Kidney (tissue), 13 donors: ENCODE measurements at regions not wholly inside any gene's neighbourhood (a gene's known extent, or its start where the extent isn't known, plus 50 kb on each side); places are given as distances from the start of the nearest gene placed in this dataset.
"Not testable (repeated sequence)": the region's sequence is repeated elsewhere in the genome, so short reads cannot be mapped to it uniquely, and the experiment has no call there.

Experiments
- DNase-seq, 5 donors: peaks; one replicate each; pipeline ENCODE4 v3.0.0-alpha.2; 2013 to 2020
- FAIRE-seq: peaks from 2 replicates; lab custom pipeline; 2012; peaks lifted over from hg19 to GRCh38; lab: Jason Lieb, UNC
- H3K27ac ChIP-seq, 2 donors: one replicate each; pipeline ENCODE4 v1.7.0; 2013; ENCODE audit warnings: low read depth in 2 of 2, low read length in 2 of 2, inconsistent platforms in 1 of 2
- H3K27me3 ChIP-seq: one replicate; pipeline ENCODE4 v1.7.1; 2013; ENCODE audit warnings: low read length, inconsistent platforms; ENCODE audit not compliant: control insufficient read depth, insufficient read depth
- H3K36me3 ChIP-seq, 3 donors: one replicate each; pipeline versions ENCODE4 v1.7.0 to v1.7.1; 2013; ENCODE audit warnings: low read length in 3 of 3, control low read depth in 1 of 3, inconsistent platforms in 1 of 3; ENCODE audit not compliant: insufficient read depth in 3 of 3, control insufficient read depth in 2 of 3
- H3K4me1 ChIP-seq, 3 donors: one replicate each; pipeline versions ENCODE4 v1.7.0 to v1.7.1; 2013; ENCODE audit warnings: low read length in 3 of 3, inconsistent platforms in 1 of 3, low read depth in 1 of 3; ENCODE audit not compliant: control insufficient read depth in 2 of 3, insufficient read depth in 2 of 3
- H3K4me3 ChIP-seq, 3 donors: one replicate each; pipeline versions ENCODE4 v1.7.0 to v1.8.1; 2013; ENCODE audit warnings: low read length in 3 of 3, control low read depth in 1 of 3, inconsistent platforms in 1 of 3
- H3K9ac ChIP-seq, 3 donors: one replicate each; pipeline versions ENCODE4 v1.7.0 to v1.7.1; 2013; ENCODE audit warnings: low read length in 3 of 3, control low read depth in 1 of 3, inconsistent platforms in 1 of 3
- H3K9me3 ChIP-seq, 3 donors: one replicate each; pipeline versions ENCODE4 v1.7.0 to v1.7.1; 2013; ENCODE audit warnings: low read length in 3 of 3, control low read depth in 1 of 3, inconsistent platforms in 1 of 3; ENCODE audit not compliant: control insufficient read depth in 2 of 3, insufficient read depth in 1 of 3
- intact Hi-C: fragments of 100-400 bp; cut with DNase I; formaldehyde crosslinking; loops from one replicate; pipeline ENCODE4 v1.11.1; 2022
- TF ChIP-seq, protein P1 (sequence below): IDR thresholded peaks from 3 replicates; pipeline ENCODE4 v1.5.1; 2012; ENCODE audit warnings: mild to moderate bottlenecking, moderate library complexity, borderline replicate concordance; ENCODE audit not compliant: insufficient read depth; ENCODE audit errors: extremely low read depth
- donor health status: control.
- donor health status: control.
- donor health status: control.
- donor health status: control.
- donor health status: control.
- donor health status: DM: yes; HTN: yes; CAD: no.
- donor health status: Normal renal cell carcinoma (clear cell type).

DNA sequence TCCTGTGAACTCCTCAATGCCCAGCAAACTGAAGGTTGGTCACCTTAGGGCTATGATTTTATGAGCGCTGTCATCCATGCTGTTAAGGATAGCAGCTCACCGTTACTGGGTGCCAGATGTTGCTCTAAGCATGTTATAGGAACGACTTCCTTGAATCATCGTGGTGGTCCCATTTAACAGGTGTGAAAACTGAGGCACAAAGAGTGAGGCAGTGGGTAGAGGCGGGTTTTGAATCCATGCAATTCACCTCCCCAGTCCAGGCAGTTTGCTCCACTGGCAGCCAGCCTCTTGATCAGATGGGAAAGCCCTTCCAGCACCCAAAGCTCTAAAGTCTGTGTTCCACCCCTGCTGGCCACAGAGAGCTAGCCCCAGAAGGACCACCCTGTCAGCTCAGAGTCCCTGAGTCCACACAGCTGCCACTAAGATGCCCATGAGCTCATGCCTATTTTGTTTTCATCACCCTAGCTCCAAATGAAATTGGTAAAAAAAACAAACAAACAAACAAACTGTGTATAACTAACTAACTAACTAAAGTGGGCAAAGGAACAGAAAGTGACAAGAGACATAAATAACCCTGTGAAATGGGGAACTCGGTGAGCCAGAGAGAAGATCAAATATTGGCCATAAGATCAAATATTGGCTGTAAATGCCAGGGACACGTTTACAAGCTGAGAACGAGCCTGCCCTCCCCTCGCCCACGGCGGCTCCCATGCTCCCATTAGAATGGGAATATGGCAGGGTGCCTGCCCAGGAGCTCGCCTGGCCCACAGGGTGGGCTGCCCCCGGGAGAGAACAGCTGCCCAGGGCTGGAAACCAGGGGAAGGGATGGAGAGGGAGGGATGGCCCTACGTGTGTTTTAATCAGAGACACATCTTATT, 72.3 kb upstream of the RFLNA start:
- Histone ChIP-seq H3K4me1 (no peaks in the 10 kb centered on the region), H3K9ac (no peak overlapping the region), H3K9me3 (no peaks in the 10 kb centered on the region), H3K27me3 (no peaks in the 10 kb centered on the region), H3K4me3 (no peak overlapping the region), H3K27ac (no peak overlapping the region), H3K36me3 (no peaks in the 10 kb centered on the region)
- FAIRE-seq: no peak
- intact Hi-C loops: no loop called here
- DNase-seq: no peak
- TF ChIP-seq, protein P1, sequence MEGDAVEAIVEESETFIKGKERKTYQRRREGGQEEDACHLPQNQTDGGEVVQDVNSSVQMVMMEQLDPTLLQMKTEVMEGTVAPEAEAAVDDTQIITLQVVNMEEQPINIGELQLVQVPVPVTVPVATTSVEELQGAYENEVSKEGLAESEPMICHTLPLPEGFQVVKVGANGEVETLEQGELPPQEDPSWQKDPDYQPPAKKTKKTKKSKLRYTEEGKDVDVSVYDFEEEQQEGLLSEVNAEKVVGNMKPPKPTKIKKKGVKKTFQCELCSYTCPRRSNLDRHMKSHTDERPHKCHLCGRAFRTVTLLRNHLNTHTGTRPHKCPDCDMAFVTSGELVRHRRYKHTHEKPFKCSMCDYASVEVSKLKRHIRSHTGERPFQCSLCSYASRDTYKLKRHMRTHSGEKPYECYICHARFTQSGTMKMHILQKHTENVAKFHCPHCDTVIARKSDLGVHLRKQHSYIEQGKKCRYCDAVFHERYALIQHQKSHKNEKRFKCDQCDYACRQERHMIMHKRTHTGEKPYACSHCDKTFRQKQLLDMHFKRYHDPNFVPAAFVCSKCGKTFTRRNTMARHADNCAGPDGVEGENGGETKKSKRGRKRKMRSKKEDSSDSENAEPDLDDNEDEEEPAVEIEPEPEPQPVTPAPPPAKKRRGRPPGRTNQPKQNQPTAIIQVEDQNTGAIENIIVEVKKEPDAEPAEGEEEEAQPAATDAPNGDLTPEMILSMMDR: no peak

DNA sequence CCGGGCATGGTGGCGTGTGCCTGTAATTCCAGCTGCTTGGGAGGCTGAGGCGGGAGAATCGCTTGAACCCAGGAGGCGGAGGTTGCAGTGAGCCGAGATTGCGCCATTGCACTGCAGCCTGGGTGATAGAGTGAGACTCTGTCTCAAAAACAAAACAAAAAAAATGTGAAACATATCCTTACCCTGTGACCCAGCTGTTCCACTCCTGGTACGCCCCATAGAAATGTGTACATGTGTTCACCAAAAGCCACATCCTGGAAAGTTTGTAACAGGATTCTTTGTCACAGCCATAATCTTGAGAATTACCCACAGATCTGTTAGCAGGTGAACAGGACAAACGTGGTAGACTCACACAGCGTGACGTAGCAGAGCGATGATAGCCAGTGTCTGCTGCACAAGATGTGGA, 71.2 kb upstream of the RFLNA start:
- H3K9ac ChIP-seq, H3K27ac ChIP-seq, H3K9me3 ChIP-seq, H3K4me1 ChIP-seq, intact Hi-C loops, FAIRE-seq, DNase-seq, H3K36me3 ChIP-seq, H3K27me3 ChIP-seq, H3K4me3 ChIP-seq: not testable (repeated sequence)

DNA sequence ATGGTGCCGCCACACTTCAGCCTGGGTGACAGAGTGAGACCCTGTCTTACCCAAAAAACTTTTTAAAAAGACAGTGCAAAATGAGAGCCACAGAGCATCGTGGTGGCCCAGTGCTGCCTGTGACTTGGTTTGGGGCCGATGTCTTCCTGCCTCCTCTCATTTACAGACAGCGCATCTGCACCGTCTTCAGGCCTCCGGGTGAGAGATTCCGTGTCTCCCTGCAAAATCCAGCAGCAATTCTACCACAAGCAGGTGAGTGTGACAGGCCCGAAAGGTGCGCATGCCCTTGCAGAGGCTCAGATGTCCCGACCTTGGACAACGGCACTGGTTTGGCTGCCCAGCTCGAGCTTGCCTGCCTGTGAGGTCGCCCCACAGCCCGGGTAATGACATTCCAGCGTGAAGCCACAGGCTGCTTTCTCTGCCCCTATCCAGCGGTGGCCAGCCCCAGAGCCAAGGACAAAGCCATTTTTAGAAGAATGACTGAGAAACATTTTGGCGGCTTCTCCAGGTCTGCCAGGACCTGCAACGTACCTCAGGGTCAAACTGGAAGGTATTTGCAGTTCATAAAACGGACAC, 70.3 kb upstream of the RFLNA start:
- no peaks in the 10 kb centered on the region for H3K9me3 ChIP-seq
- no peak overlapping the region for H3K4me3 ChIP-seq
- intact Hi-C loops: no loop called here
- H3K4me1 ChIP-seq: no peaks in the 10 kb centered on the region
- FAIRE-seq (no peak), DNase-seq (no peak)
- no peaks in the 10 kb centered on the region for H3K36me3 ChIP-seq
- TF ChIP-seq, protein P1: no peak
- H3K27me3 ChIP-seq: no peaks in the 10 kb centered on the region
- H3K9ac ChIP-seq: no peak overlapping the region
- H3K27ac ChIP-seq: no peak overlapping the region

DNA sequence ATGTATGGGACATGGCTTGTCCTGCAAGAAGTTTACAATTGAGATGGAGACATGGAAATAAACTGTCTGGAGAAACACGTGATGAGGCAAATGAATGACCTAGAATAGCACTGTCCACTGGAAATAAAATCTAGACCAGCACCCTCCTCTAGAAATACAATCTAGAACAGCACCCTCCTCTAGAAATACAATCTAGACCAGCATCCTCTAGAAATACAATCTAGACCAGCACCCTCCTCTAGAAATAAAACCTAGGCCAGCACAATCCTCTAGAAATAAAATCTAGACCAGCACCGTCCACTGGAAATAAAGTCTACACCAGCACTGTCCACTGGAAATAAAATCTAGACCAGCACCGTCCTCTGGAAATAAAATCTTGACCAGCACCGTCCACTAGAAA, 69.2 kb upstream of the RFLNA start:
- Histone ChIP-seq H3K9me3 (peaks cover 0 to 10% (median 0%) of the 10 kb centered on the region in 3 donors), H3K9ac (no peak overlapping the region), H3K4me1 (no peaks in the 10 kb centered on the region), H3K4me3 (no peak overlapping the region), H3K27ac (no peak overlapping the region), H3K36me3 (no peaks in the 10 kb centered on the region), H3K27me3 (no peaks in the 10 kb centered on the region)
- TF ChIP-seq, protein P1: no peak
- FAIRE-seq: no peak
- intact Hi-C loops: no loop called here
- no peak for DNase-seq
